Right lobe of liver (tissue), 6 donors: ENCODE measurements at regions not wholly inside any gene's neighbourhood (a gene's known extent, or its start where the extent isn't known, plus 50 kb on each side); places are given as distances from the start of the nearest gene placed in this dataset.
A peak's percentile ranks its signal among the peaks of the same experiment; 100 is the strongest.

Source experiments
- ATAC-seq, 4 donors: fragments of 200-7000 bp; cut with Tn5 transposase; one replicate each; pipeline ENCODE4 v1.9.1; 2020; ENCODE audit warnings: mild to moderate bottlenecking in 4 of 4, moderate library complexity in 4 of 4
- DNase-seq, 3 donors: peaks; one replicate each; pipeline ENCODE4 v3.0.0-alpha.2; 2020
- H3K27ac ChIP-seq, 3 donors: fragments of 200-600 bp; one replicate each; pipeline ENCODE4 v1.8.0; 2022
- H3K27me3 ChIP-seq, 2 donors: fragments of 200-600 bp; one replicate each; pipeline ENCODE4 v1.8.0; 2022
- H3K36me3 ChIP-seq, 4 donors: fragments of 200-600 bp; sonication (generic) in 1 of 4; one replicate each; pipeline versions ENCODE4 v1.5.1 to v1.8.0; 2017 to 2022; ENCODE audit warnings: control low read depth in 1 of 4
- H3K4me1 ChIP-seq, 4 donors: fragments of 200-600 bp; sonication (generic) in 1 of 4; one replicate each; pipeline versions ENCODE4 v1.5.1 to v1.8.0; 2017 to 2022; ENCODE audit warnings: control low read depth in 1 of 4
- H3K4me3 ChIP-seq, 3 donors: fragments of 200-600 bp; one replicate each; pipeline ENCODE4 v1.8.0; 2022
- H3K9me3 ChIP-seq, 4 donors: fragments of 200-600 bp; sonication (generic) in 1 of 4; one replicate each; pipeline versions ENCODE4 v1.5.1 to v1.8.0; 2017 to 2022; ENCODE audit warnings: control low read depth in 1 of 4
- CTCF ChIP-seq, 4 donors: fragments of 200-600 bp in 3 of 4; fragments of 450-650 bp in 1 of 4; IDR thresholded peaks; one replicate each; pipeline versions ENCODE4 v1.5.1 to v1.8.0; 2016 to 2022; ENCODE audit warnings: antibody characterized with exemption in 4 of 4, mild to moderate bottlenecking in 2 of 4
- POLR2A ChIP-seq: fragments of 450-650 bp; IDR thresholded peaks from one replicate; pipeline ENCODE4 v1.6.1; 2017; ENCODE audit warnings: antibody characterized with exemption, mild to moderate bottlenecking
- WGBS: methylation state at CpG from one replicate; pipeline ENCODE4 v1.1.6; 2018; ENCODE audit warnings: low coverage, low lambda C conversion rate; ENCODE audit not compliant: insufficient coverage; ENCODE audit errors: missing lambda C conversion rate; 5-methylcytosine and 5-hydroxymethylcytosine counted together
- intact Hi-C, 2 donors: fragments of 100-400 bp; cut with DNase I; formaldehyde crosslinking; loops; one replicate each; pipeline versions ENCODE4 v1.11.2 to v1.14.1; 2022
- donor health status: DM: no; HTN: yes; CAD: no.
- donor health status: DM: no; HTN: no; CAD: no.
- donor health status: DM: no; HTN: no; CAD: no.
- donor health status: DM: no; HTN: yes; CAD: no.
- donor health status: DM: no; HTN: yes; CAD: no.

- Histone ChIP-seq H3K4me3 (no peak overlapping the region), H3K36me3 (no peaks in the 10 kb centered on the region), H3K27ac (no peak overlapping the region), H3K9me3 (no peaks in the 10 kb centered on the region), H3K27me3 (no peaks in the 10 kb centered on the region), H3K4me1 (peaks cover 0 to 3% (median 0%) of the 10 kb centered on the region in 4 donors)
- no peak for DNase-seq
- WGBS = 80% methylated on average over 1 of the region's 1 CpG
- no peak for TF ChIP-seq POLR2A
- no peak for TF ChIP-seq CTCF (IDR thresholded peaks at IDR 0.05)
- intact Hi-C loops = loop anchor here (10.0 kb wide), 1 partner anchor 69 kb away; the partner anchor contains the start of gene RNF24 (in 2 of the 2)
- no peak for ATAC-seq
Measured at GRCh38 chr20:4084096-4084495, 64.5 kb upstream of the SMOX start.

DNA sequence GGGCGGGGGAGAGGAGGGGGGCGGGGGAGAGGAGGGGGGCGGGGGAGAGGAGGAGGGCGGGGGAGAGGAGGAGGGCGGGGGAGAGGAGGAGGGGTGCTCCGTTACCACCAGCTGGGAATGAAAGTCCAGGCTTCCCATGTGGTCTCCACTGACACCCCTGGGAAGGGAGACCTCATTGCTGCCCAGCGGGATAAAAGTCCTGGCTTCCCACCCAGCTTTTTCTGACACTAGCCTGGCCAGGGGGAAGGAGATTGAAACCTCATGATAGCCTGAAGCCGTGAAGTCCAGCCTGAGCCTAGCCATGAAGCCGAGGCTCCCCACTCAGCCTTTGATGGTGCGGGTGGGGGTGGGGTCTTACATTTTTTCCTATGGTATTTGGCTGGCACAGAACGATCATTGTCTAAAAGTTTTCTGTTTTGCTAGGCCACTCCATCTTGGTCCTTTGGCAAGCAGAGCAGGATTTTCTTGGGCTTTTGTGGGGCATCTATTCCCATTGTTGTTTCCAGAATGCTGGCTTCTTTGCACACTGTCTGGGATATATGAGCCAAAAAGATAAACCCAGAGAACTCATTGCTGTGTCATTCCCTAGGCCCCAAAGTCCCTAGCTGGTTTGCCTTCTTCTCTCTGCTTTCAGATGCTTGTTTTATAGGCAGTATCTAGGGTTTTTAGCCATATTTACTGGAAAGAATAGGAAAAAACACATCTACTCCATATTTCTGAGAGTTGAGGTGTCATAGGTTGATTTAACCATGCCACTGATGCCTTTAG lies 65.3 kb upstream of the SMOX start:
- Histone ChIP-seq H3K27ac (no peak overlapping the region), H3K4me3 (no peak overlapping the region), H3K9me3 (no peaks in the 10 kb centered on the region), H3K27me3 (no peaks in the 10 kb centered on the region), H3K4me1 (peaks cover 0 to 3% (median 0%) of the 10 kb centered on the region in 4 donors), H3K36me3 (no peaks in the 10 kb centered on the region)
- intact Hi-C loops = loop anchor here (10.0 kb wide), 1 partner anchor 68 kb away; the partner anchor contains the start of gene RNF24 (in 2 of the 2)
- TF ChIP-seq POLR2A (no peak), CTCF (IDR thresholded peaks at IDR 0.05) (no peak)
- DNase-seq = no peak
- 9% methylated on average over 9 of the region's 11 CpGs for WGBS
- no peak for ATAC-seq

- H3K27ac ChIP-seq = no peak overlapping the region
- ATAC-seq (peak; percentile 48 to 68 (median 60)), DNase-seq (peak in 2 of 3 donors; percentile 41 to 64)
- H3K9me3 ChIP-seq = no peaks in the 10 kb centered on the region
- H3K4me1 ChIP-seq = peaks cover 0 to 3% (median 0%) of the 10 kb centered on the region in 4 donors
- intact Hi-C loops = loop anchor here (10.0 kb wide), 1 partner anchor 68 kb away; the partner anchor contains the start of gene RNF24 (in 2 of the 2)
- TF ChIP-seq POLR2A (no peak), CTCF (IDR thresholded peaks at IDR 0.05) (no peak)
- no peaks in the 10 kb centered on the region for H3K36me3 ChIP-seq
- no peak overlapping the region for H3K4me3 ChIP-seq
- WGBS = 17% methylated on average over 6 of the region's 7 CpGs
- no peaks in the 10 kb centered on the region for H3K27me3 ChIP-seq
Measured at GRCh38 chr20:4082406-4083097, 66.1 kb upstream of the SMOX start.

DNA sequence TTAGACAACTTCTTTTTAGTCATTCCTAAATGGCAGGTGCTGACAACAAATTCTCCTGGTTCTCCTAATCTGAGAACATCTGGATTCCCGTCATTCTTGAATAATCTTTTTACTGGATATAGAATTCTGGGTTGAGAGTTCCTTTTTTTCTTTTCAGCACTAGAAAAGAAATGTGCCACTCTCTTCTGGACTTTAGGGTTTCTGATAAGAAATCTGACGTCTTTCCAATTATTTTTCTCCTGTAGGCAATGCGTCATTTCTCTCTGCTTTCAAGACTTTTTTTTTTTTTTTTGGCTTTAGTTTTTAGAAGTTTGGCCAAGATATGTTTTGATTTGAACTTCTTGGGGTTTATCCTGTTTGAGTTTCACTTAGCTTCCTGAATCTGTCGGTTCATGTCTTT lies 66.1 kb upstream of the RNF24 start:
- H3K27me3 ChIP-seq = no peaks in the 10 kb centered on the region
- DNase-seq (no peak), ATAC-seq (no peak)
- H3K4me1 ChIP-seq = peaks cover 0 to 3% (median 0%) of the 10 kb centered on the region in 4 donors
- WGBS = 54% methylated on average over 4 of the region's 4 CpGs
- H3K4me3 ChIP-seq = no peak overlapping the region
- no peaks in the 10 kb centered on the region for H3K9me3 ChIP-seq
- intact Hi-C loops = loop anchor here (10.0 kb wide), 1 partner anchor 67 kb away; the partner anchor contains the start of gene RNF24 (in 2 of the 2)
- no peak for TF ChIP-seq CTCF (IDR thresholded peaks at IDR 0.05)
- no peak for TF ChIP-seq POLR2A
- no peaks in the 10 kb centered on the region for H3K36me3 ChIP-seq
- H3K27ac ChIP-seq = no peak overlapping the region
